Thoracic aorta (tissue), 2 donors: ENCODE measurements at regions not wholly inside any gene's neighbourhood (a gene's known extent, or its start where the extent isn't known, plus 50 kb on each side); places are given as distances from the start of the nearest gene placed in this dataset.
"Not testable (repeated sequence)": the region's sequence is repeated elsewhere in the genome, so short reads cannot be mapped to it uniquely, and the experiment has no call there.

Experiments used
- ATAC-seq: fragments of 150-250 bp; one replicate; pipeline ENCODE4 v1.8.0; 2017; ENCODE audit warnings: low read depth; ENCODE audit not compliant: insufficient number of reproducible peaks, low FRiP score
- DNase-seq: peaks from one replicate; pipeline ENCODE4 v3.0.0-alpha.2; 2020; ENCODE audit warnings: low spot score
- H3K27ac ChIP-seq, 2 donors: fragments of 200-600 bp; sonication (generic); 1 replicate in 1 of 2; 2 replicates in 1 of 2; pipeline ENCODE4 v1.5.1; 2016; ENCODE audit warnings: mild to moderate bottlenecking in 2 of 2, moderate library complexity in 2 of 2
- H3K27me3 ChIP-seq: fragments of 200-600 bp; sonication (generic); replicated peaks from 2 replicates; pipeline ENCODE4 v1.6.0; 2016; ENCODE audit warnings: mild to moderate bottlenecking; ENCODE audit not compliant: insufficient read depth
- H3K36me3 ChIP-seq: fragments of 200-600 bp; sonication (generic); one replicate; pipeline ENCODE4 v1.5.1; 2016
- H3K4me1 ChIP-seq, 2 donors: fragments of 200-600 bp; sonication (generic); 1 replicate in 1 of 2; 2 replicates in 1 of 2; pipeline versions ENCODE4 v1.5.1 to v1.6.0; 2016; ENCODE audit warnings: low read depth in 2 of 2, mild to moderate bottlenecking in 1 of 2; ENCODE audit not compliant: control insufficient read depth in 1 of 2
- H3K4me3 ChIP-seq: fragments of 200-600 bp; sonication (generic); 2 replicates; pipeline ENCODE4 v1.5.1; 2016; ENCODE audit warnings: mild to moderate bottlenecking
- H3K9me3 ChIP-seq: fragments of 200-600 bp; sonication (generic); 2 replicates; pipeline ENCODE4 v1.5.1; 2016
- CTCF ChIP-seq: fragments of 200-600 bp; sonication (generic); IDR thresholded peaks from one replicate; pipeline ENCODE4 v1.5.1; 2019; ENCODE audit warnings: antibody characterized with exemption

- ATAC-seq (no peak), DNase-seq (no peak)
- Histone ChIP-seq H3K36me3 (no peaks in the 10 kb centered on the region), H3K4me1 (no peaks in the 10 kb centered on the region), H3K9me3 (no peaks in the 10 kb centered on the region), H3K4me3 (no peak overlapping the region), H3K27me3 (no peaks in the 10 kb centered on the region), H3K27ac (no peak overlapping the region)
- TF ChIP-seq CTCF = no peak
Measured at GRCh38 chr14:52182853-52183252, 84.6 kb upstream of the PTGDR start.

GRCh38 chr14:52179141-52179790 lies 88.2 kb upstream of the PTGDR start:
- no peak for TF ChIP-seq CTCF
- Histone ChIP-seq H3K27me3 (no peaks in the 10 kb centered on the region), H3K9me3 (no peaks in the 10 kb centered on the region), H3K27ac (no peak overlapping the region), H3K36me3 (no peaks in the 10 kb centered on the region), H3K4me3 (no peak overlapping the region), H3K4me1 (no peaks in the 10 kb centered on the region)
- ATAC-seq = no peak
- DNase-seq = no peak

GRCh38 chr14:52175982-52176502 lies 91.5 kb upstream of the PTGDR start:
- H3K4me3 ChIP-seq = no peak overlapping the region
- no peak for ATAC-seq
- H3K36me3 ChIP-seq = no peaks in the 10 kb centered on the region
- H3K9me3 ChIP-seq = peaks cover 8% of the 10 kb centered on the region
- DNase-seq = no peak
- H3K4me1 ChIP-seq = no peaks in the 10 kb centered on the region
- no peak for TF ChIP-seq CTCF
- H3K27me3 ChIP-seq = no peaks in the 10 kb centered on the region
- H3K27ac ChIP-seq = no peak overlapping the region

- not testable (repeated sequence) for H3K36me3 ChIP-seq, ATAC-seq, H3K4me1 ChIP-seq, H3K27me3 ChIP-seq, H3K9me3 ChIP-seq, DNase-seq, H3K4me3 ChIP-seq, H3K27ac ChIP-seq
Measured at GRCh38 chr14:52171932-52172331, 95.6 kb upstream of the PTGDR start.

GRCh38 chr14:52166822-52167221 lies 98.0 kb upstream of the NID2 start:
- no peak for TF ChIP-seq CTCF
- H3K27me3 ChIP-seq = no peaks in the 10 kb centered on the region
- no peaks in the 10 kb centered on the region for H3K4me1 ChIP-seq
- no peaks in the 10 kb centered on the region for H3K36me3 ChIP-seq
- H3K4me3 ChIP-seq = no peak overlapping the region
- no peak for DNase-seq
- no peak for ATAC-seq
- no peak overlapping the region for H3K27ac ChIP-seq
- H3K9me3 ChIP-seq = peaks cover 4% of the 10 kb centered on the region
